Uterus (tissue), 2 donors: ENCODE measurements at regions not wholly inside any gene's neighbourhood (a gene's known extent, or its start where the extent isn't known, plus 50 kb on each side); places are given as distances from the start of the nearest gene placed in this dataset.
"Not testable (repeated sequence)": the region's sequence is repeated elsewhere in the genome, so short reads cannot be mapped to it uniquely, and the experiment has no call there.

Source experiments
- CTCF ChIP-seq, 4 experiments: fragments of 200-600 bp in 2 of 4; fragments of 450-650 bp in 2 of 4; sonication (generic) in 2 of 4; IDR thresholded peaks; one replicate each; pipeline ENCODE4 v1.5.1; 2016 to 2019; ENCODE audit warnings: antibody characterized with exemption in 4 of 4, mild to moderate bottlenecking in 2 of 4, moderate library complexity in 1 of 4
- POLR2A ChIP-seq, 2 donors: fragments of 450-650 bp; IDR thresholded peaks; one replicate each; pipeline ENCODE4 v1.6.1; 2016; ENCODE audit warnings: antibody characterized with exemption in 2 of 2, mild to moderate bottlenecking in 1 of 2, moderate library complexity in 1 of 2

- not testable (repeated sequence) for TF ChIP-seq CTCF, POLR2A (IDR thresholded peaks at IDR 0.05)
Observed at GRCh38 chr1:121117622-121118479, 66.3 kb downstream of the FAM72B start.
